ENCODE measurements at regions not wholly inside any gene's neighbourhood (a gene's known extent, or its start where the extent isn't known, plus 50 kb on each side); places are given as distances from the start of the nearest gene placed in this dataset.

GRCh38 chr7:42833411-42833810, 78.5 kb downstream of the C7orf25 start:
- TF ChIP-seq CTCF (conservative IDR thresholded peaks at IDR 0.05; ENCODE audit: low read depth), result no peak
- ChIA-PET POLR2A (ENCODE audit: low non-redundant PET) (no interaction called here), CTCF (no interaction called here)
- no peak for DNase-seq (ENCODE audit: low spot score)
- no peak overlapping the region for H3K27ac ChIP-seq

GRCh38 chr7:42832667-42833066, 79.2 kb downstream of the C7orf25 start:
- no peak for TF ChIP-seq CTCF (conservative IDR thresholded peaks at IDR 0.05; ENCODE audit: low read depth)
- no peak overlapping the region for H3K27ac ChIP-seq
- POLR2A ChIA-PET (ENCODE audit: low non-redundant PET), result no interaction called here
- CTCF ChIA-PET, result interaction anchor here (1.0 kb wide), 1 partner anchor 11 kb away, joined by 3 read pairs; no protein-coding TSS in a partner anchor
- no peak for DNase-seq (ENCODE audit: low spot score)

GRCh38 chr7:42831718-42832522, 80.0 kb downstream of the C7orf25 start:
- POLR2A ChIA-PET (ENCODE audit: low non-redundant PET), result no interaction called here
- CTCF ChIA-PET, result interaction anchor here (0.6 to 1.2 kb wide), 13 partner anchors 9 to 893 kb away, joined by 3 to 10 read pairs (median 3); no protein-coding TSS in a partner anchor
- H3K27ac ChIP-seq, result no peak overlapping the region
- TF ChIP-seq CTCF (conservative IDR thresholded peaks at IDR 0.05; ENCODE audit: low read depth), result peak; percentile 88
- peak; percentile 53 for DNase-seq (ENCODE audit: low spot score)

- DNase-seq (ENCODE audit: low spot score), result no peak
- TF ChIP-seq CTCF (conservative IDR thresholded peaks at IDR 0.05; ENCODE audit: low read depth), result no peak
- ChIA-PET POLR2A (ENCODE audit: low non-redundant PET) (interaction anchor here (0.7 kb wide), 1 partner anchor 46 kb away, joined by 3 read pairs; no protein-coding TSS in a partner anchor), CTCF (interaction anchor here (0.6 to 1.8 kb wide), 14 partner anchors 10 to 893 kb away, joined by 3 to 10 read pairs (median 3); no protein-coding TSS in a partner anchor)
- no peak overlapping the region for H3K27ac ChIP-seq
Observed at GRCh38 chr7:42831006-42831717, 80.7 kb downstream of the C7orf25 start.

- ChIA-PET POLR2A (ENCODE audit: low non-redundant PET) (no interaction called here), CTCF (interaction anchor here (0.6 kb wide), 1 partner anchor 80 kb away, joined by 3 read pairs; no protein-coding TSS in a partner anchor)
- DNase-seq (ENCODE audit: low spot score), result no peak
- no peak for TF ChIP-seq CTCF (conservative IDR thresholded peaks at IDR 0.05; ENCODE audit: low read depth)
- no peak overlapping the region for H3K27ac ChIP-seq
Observed at GRCh38 chr7:42812779-42813178, 99.1 kb downstream of the C7orf25 start.

GRCh38 chr7:42805601-42806000, 106.3 kb downstream of the C7orf25 start:
- H3K27ac ChIP-seq, result no peak overlapping the region
- POLR2A ChIA-PET (ENCODE audit: low non-redundant PET), result no interaction called here
- CTCF ChIA-PET, result interaction anchor here (1.2 kb wide), 1 partner anchor 72 kb away, joined by 3 read pairs; no protein-coding TSS in a partner anchor
- TF ChIP-seq CTCF (conservative IDR thresholded peaks at IDR 0.05; ENCODE audit: low read depth), result no peak
- no peak for DNase-seq (ENCODE audit: low spot score)

Data from RWPE1 (cell line).